HG03565 (cell line): ENCODE measurements at regions not wholly inside any gene's neighbourhood (a gene's known extent, or its start where the extent isn't known, plus 50 kb on each side); places are given as distances from the start of the nearest gene placed in this dataset.

ENCODE experiments used
- ATAC-seq: cut with Tn5 transposase; IDR thresholded peaks from one replicate; pipeline ENCODE4 v1.9.1; 2021; ENCODE audit warnings: mild to moderate bottlenecking, moderate library complexity; ENCODE audit not compliant: unreplicated experiment

- ATAC-seq = no peak
These were observed 172.4 kb downstream of the DDX1 start for GRCh38 chr2:15763822-15764682.

DNA sequence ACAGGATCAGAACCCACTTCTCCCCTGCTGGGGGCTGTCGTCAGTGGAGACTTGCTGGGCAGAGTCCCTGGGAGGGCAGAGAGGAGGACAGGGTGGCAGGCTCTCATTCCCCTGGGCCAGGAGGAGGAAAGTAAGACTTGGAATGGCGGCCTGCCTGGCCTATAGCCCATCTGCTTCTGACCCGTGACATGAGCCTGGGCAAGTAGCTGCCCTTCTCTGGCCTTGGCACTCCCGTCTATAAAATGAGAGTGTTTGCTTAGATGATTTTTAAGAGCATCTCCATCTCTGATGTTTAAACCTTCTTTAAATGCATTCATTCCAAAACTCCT lies 173.0 kb downstream of the DDX1 start:
- no peak for ATAC-seq

- ATAC-seq = no peak
These were observed 173.5 kb downstream of the DDX1 start for GRCh38 chr2:15765211-15765610.

GRCh38 chr2:15765686-15766302 lies 174.1 kb downstream of the DDX1 start:
- ATAC-seq = no peak

DNA sequence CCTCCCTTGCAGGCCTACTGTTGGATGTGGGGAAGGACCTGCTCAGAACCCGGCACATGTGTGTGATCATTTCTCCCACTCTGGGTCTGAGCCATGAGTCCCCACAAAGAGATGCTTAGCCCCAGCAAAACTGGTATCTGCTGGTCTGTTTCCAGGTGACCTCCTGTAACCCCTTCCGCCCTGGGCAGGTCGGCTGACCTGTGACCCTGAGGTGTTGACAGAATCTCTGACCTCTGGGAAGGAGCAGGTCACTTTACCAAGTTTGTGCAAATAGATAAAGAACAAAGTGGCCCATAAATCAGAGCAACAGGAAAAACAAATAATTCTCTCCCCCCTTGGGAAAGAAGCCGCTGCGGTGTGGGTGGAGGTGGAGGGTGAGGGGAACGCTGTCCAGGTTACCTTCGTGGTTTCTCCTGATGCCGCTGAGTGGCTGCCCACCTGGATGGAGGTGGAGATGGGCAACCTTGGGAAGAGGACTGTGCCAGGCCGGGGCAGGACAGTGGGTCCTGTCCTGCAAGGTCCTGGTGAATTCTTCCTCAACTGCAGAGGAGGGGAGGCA lies 174.0 kb upstream of the MYCN start:
- no peak for ATAC-seq

DNA sequence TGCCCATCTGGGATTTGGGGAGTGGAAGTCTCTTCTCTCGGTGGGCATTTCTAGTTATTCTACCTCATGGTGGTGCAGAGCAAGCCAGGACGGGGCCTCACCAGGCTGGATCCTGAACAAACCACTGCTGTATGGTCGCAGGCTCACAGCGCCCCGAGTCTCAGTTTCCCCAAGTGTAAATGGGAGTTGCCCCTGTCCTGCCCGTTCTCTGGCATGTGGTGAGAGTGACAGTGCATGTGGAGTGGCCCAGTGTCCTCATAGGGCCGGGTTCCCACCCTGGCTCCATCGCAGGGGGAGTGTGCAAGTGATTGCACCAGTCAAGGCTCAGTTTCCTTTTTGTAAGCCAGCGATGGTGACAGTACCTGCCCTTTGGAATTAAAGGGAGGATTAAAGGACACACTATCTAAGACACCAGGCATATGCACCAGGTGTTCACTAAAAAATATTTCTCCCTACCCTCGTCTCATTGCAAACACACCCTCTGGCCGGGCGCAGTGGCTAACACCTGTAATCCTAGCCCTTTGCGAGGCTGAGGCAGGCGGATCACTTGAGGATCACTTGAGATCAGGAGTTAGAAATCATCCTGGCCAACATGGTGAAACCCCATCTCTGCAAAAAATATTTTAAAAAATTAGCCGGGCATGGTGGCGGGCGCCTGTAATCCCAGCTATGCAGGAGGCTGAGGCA lies 173.3 kb upstream of the MYCN start:
- no peak for ATAC-seq

DNA sequence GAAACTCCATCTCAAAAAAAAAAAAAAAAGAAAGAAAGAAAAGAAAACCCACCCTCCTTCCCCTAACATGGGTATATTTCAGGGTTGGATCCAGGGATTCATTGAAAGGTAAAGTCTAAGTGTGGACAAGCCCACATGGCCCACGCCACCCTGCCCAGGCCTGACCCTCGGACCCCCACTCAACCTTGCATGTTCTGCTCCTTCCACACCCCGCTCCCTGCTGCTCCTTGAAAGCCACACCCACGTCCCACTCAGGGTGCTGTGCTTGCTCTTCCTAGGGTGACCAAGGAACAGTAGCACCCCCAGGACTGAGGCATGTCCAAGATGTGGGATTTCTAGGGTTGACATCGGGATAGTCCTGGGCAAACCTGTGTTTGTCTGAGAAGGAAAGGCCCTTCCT lies 172.7 kb upstream of the MYCN start:
- ATAC-seq = no peak

DNA sequence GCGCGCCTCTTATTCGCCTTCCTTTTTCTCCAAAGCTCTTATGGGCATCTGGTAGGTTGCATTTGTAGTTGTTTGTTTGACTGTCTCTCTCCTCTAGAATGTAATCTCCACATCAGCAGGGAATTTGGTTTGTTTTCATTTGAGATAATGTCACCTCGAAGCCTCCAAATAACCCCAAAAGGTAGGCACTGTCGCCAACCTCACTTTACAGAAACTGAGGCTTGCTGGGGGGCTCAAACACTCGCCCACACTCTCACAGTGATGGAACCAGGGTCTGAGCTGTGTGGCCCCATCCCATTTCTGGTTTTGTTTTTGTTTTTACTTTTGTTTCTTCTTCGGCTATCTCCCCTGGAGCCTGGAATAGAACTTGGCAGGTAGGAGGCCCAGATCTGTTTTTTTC lies 172.2 kb upstream of the MYCN start:
- no peak for ATAC-seq

DNA sequence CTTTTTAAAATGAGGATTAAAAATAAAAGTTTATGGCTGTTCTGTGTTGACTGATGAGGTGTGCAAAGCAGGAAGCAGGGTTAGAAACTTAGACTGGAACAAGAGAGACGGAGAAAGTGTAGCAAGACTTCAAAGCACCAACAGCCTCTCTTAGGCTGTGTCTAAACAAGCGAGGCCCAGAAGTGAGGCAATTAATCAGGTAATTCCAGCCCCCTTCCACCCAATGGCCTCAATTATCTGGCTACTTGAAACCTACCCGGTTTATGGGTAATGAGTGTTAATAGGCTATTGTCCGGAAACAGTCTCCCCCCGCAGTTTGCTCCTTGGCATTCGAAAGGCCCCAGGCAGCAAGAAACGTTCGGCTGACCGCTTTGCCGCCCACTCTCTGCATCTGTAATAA lies 171.7 kb upstream of the MYCN start:
- no peak for ATAC-seq

GRCh38 chr2:15769235-15769634 lies 171.1 kb upstream of the MYCN start:
- ATAC-seq = no peak

DNA sequence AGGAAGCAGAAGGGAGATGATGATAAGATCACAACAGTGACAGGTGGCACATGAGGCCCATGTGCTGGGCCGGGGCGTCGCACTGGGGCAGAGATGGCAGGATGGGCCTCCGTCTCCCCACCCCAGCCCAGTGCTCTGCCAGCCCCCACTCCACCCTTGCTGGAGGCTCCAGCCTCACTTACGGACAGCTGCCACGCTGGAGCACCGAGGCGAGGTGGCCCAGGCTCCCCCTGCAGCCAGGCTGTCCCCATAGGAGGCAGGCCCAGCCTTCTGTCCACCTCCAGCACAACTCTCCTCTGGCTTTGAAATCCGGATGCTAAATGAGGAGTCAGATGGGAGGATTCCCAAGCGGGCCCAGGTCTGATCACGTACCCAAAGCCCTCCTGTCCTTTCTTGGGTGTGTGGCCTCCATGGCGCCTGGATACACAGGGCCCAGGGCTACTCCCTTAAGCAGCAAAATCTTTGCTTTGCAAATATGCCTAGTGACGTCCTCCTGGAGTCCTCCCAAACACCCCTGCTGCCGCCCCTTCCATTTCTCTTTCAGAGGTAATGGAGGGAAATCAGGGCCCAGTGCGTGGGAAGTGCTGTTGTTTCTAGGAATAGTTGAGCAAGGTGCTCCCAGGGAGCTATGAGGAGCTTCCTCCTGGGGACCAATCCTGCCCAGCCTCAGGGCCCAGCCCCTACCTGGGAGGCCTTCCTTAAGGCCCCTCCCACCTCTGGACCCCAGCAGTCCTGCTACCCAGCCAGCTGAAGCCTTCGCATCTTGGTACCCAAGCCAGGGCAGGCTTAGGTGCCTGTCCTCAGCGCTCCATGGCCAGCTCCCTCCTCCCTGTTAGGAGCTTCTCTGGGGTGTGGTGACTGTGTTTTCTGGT lies 170.4 kb upstream of the MYCN start:
- no peak for ATAC-seq

DNA sequence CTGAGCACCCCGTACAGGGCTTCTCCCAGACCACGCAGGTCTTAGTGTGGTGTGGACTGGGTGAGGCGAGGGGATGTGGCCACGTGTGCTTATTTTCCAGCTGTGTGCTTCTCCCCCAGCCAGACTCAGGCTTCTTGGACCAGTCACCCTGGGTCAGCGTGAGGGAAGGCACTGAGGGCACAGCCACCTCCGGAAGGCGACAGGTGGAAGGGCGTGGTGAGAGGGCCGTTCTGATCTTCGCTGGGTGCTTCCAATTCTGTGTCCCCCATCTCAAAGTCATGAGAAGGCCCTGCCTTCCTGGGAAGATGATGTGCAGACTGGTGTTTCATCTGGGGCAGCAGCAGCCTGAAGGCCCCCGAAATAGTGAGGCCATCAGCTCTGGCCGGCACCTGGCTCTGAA lies 169.7 kb upstream of the MYCN start:
- no peak for ATAC-seq

DNA sequence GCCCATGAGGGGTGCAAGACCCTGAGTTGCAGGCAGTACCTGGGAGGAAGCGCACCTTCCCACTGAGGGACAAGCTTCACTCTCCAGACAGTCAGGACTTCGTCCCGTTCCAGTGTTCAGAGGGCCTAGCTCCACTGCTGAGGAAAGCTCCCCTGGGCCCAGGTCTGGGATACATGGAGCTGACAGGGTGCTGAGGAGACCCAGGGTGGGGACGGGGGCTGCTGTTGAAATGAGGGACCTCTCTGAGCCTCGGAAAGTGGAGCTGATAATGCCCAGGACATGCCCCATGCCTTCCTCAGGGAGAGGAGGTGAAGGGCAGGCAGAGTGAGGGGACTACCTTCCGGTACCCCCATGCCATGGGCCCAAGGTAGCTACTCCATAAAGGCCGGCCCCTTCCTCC lies 169.2 kb upstream of the MYCN start:
- no peak for ATAC-seq

DNA sequence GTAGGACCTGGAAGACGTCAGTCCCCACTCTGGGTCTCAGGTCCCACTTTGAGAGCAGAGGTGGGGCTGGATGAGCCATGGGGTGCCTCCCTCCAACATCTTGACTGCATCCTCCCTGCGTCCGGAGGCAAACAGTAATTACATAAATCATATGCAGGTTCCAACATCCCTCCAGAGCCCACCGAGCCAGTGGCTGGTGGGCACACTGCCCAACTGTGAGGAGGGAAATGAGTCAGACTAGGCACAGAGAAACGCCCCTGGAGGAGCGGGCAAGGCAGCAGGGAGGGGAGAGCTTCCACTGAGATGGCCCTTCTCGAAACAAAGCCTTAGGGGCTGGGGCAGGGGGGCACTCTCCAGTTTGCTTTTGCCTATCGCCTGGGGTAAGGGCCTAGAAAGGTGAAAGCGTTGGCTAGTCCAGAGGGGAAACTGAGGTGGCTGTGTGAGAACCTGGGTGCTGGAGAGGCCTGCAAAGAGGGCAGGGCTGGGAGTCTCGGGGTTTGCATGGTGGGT lies 168.2 kb upstream of the MYCN start:
- no peak for ATAC-seq

DNA sequence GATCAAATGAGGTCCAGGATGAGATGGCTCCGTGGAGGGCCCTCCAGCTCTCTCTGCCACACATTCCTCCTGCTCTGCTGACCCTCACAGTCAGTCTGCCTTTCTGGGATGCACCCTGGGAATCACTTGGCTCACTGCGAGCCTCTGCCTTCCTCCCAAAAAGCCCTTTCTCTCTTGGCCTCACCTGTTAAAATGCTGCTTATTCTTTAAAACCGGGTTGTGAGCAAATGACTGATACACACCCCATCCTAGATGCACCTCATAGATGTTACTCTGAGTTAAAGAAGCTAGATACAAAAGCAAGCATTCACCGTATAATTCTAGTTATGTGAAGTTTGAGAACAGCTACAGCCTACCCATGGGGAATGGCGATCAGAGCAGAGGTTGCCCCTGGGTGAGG lies 167.7 kb upstream of the MYCN start:
- ATAC-seq = no peak

GRCh38 chr2:15773204-15773603 lies 167.1 kb upstream of the MYCN start:
- ATAC-seq = no peak

DNA sequence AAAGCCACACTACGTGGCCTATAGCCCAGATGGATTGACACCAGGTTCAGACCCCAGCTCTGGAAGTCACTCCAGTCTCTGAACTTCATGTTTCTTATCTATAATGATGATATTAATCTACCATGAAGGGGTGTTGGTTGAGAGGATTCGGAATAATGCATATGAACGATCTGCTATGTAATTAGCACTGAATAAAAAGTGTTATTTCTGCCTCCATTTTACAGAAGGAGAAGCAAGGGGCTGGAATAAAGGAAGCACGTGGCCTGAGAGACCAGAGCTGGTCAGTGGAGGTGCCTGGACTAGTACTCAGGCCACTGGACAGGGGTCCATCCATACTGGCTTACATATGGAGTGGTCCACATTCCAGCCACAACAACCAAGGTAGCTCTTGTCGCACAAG lies 166.5 kb upstream of the MYCN start:
- ATAC-seq = no peak

DNA sequence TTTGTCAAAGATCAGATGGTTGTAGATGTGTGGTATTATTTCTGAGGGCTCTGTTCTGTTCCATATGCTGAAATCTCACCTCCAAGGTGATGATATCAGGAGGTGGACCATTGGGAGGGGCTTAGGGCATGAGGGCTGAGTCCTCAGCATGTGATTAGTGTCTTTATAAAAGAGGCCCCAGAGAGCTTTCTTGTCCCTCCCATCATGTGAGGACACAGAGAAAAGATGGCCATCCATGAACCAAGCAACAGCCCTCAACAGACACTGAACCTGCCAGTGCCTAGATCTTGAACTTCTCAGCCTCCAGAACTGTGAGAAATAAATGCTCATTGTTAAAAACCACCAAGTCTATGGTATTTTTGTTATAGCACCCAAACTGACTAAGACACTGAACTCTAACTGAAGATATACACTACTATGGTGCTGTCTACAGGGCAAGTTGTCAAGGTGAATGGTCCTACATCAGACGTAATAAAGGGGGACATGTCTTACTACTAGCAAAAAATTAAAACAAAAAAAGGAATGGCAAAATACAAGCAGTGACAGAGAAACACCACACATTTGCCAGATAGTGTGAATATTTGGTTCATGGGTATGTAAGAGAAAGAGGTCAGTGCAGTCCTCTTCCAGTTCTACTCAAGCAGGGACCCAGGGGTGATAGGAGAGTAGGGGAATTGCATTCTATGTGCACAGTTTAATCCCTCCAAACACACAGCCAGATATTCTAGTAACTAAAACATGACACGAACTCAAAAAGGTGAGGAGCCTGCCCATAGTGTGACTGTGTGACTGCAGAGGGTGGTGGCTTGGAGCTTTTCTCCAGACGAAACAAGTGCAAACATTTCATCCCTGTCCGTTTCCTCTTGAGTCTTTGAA lies 164.4 kb upstream of the MYCN start:
- no peak for ATAC-seq

GRCh38 chr2:15776629-15776919 lies 163.8 kb upstream of the MYCN start:
- ATAC-seq = no peak
